ENCODE measurements at regions not wholly inside any gene's neighbourhood (a gene's known extent, or its start where the extent isn't known, plus 50 kb on each side); places are given as distances from the start of the nearest gene placed in this dataset.
"Not testable (repeated sequence)": the region's sequence is repeated elsewhere in the genome, so short reads cannot be mapped to it uniquely, and the experiment has no call there.

- not testable (repeated sequence) for DNase-seq
These were observed 181.1 kb downstream of the TBC1D2B start for GRCh38 chr15:77896147-77897112.

GRCh38 chr15:77895742-77896141, 181.8 kb downstream of the TBC1D2B start:
- no peak for DNase-seq

- DNase-seq, result not testable (repeated sequence)
These were observed 182.4 kb downstream of the TBC1D2B start for GRCh38 chr15:77895145-77895544.

GRCh38 chr15:77893671-77894640, 183.6 kb downstream of the TBC1D2B start:
- not testable (repeated sequence) for DNase-seq

- DNase-seq, result not testable (repeated sequence)
These were observed 184.3 kb downstream of the TBC1D2B start for GRCh38 chr15:77893246-77893645.

GRCh38 chr15:77892335-77892734, 185.2 kb downstream of the TBC1D2B start:
- DNase-seq, result no peak

- not testable (repeated sequence) for DNase-seq
These were observed 185.6 kb downstream of the TBC1D2B start for GRCh38 chr15:77891862-77892261.

GRCh38 chr15:77890911-77891801, 186.4 kb downstream of the TBC1D2B start:
- peak in 1 of 2 donors; percentile 17 for DNase-seq

- DNase-seq, result not testable (repeated sequence)
These were observed 187.4 kb downstream of the TBC1D2B start for GRCh38 chr15:77889828-77890725.

GRCh38 chr15:77889009-77889806, 188.3 kb downstream of the TBC1D2B start:
- no peak for DNase-seq

GRCh38 chr15:77887563-77888429, 189.7 kb downstream of the TBC1D2B start:
- not testable (repeated sequence) for DNase-seq

GRCh38 chr15:77886805-77887448, 190.6 kb downstream of the TBC1D2B start:
- DNase-seq, result no peak

- DNase-seq, result not testable (repeated sequence)
These were observed 191.5 kb downstream of the TBC1D2B start for GRCh38 chr15:77885877-77886500.

- not testable (repeated sequence) for DNase-seq
These were observed 194.5 kb downstream of the TBC1D2B start for GRCh38 chr15:77883012-77883411.

- DNase-seq, result no peak
These were observed 195.6 kb downstream of the TBC1D2B start for GRCh38 chr15:77881950-77882349.

- DNase-seq, result not testable (repeated sequence)
These were observed 196.0 kb downstream of the TBC1D2B start for GRCh38 chr15:77881535-77881934.

- DNase-seq, result not testable (repeated sequence)
These were observed 198.0 kb downstream of the TBC1D2B start for GRCh38 chr15:77879466-77879865.
